ENCODE measurements at regions not wholly inside any gene's neighbourhood (a gene's known extent, or its start where the extent isn't known, plus 50 kb on each side); places are given as distances from the start of the nearest gene placed in this dataset.

- ChIA-PET POLR2A (no interaction called here), CTCF (no interaction called here)
- no peak for DNase-seq (ENCODE audit: extremely low spot score)
- no peak for TF ChIP-seq CTCF (IDR thresholded peaks at IDR 0.05; ENCODE audit: control extremely low read depth, extremely low read depth, low read depth, missing control alignments)
Measured at GRCh38 chr4:11263208-11263607, 165.5 kb downstream of the HS3ST1 start.

- no peak for DNase-seq (ENCODE audit: extremely low spot score)
- no peak for TF ChIP-seq CTCF (IDR thresholded peaks at IDR 0.05; ENCODE audit: control extremely low read depth, extremely low read depth, low read depth, missing control alignments)
- CTCF ChIA-PET = interaction anchor here (1.0 kb wide), 1 partner anchor 9 kb away, joined by 3 read pairs; no protein-coding TSS in a partner anchor
Measured at GRCh38 chr4:11261066-11261850, 167.4 kb downstream of the HS3ST1 start.

GRCh38 chr4:11259837-11260236, 168.9 kb downstream of the HS3ST1 start:
- ChIA-PET CTCF (interaction anchor here (0.8 kb wide), 1 partner anchor 25 kb away, joined by 3 read pairs; no protein-coding TSS in a partner anchor), POLR2A (no interaction called here)
- TF ChIP-seq CTCF (IDR thresholded peaks at IDR 0.05; ENCODE audit: control extremely low read depth, extremely low read depth, low read depth, missing control alignments) = no peak
- no peak for DNase-seq (ENCODE audit: extremely low spot score)

More at GRCh38 chr4:11261066-11261850, 167.4 kb downstream of the HS3ST1 start:
- POLR2A ChIA-PET = no interaction called here

- POLR2A ChIA-PET = no interaction called here
- no peak for TF ChIP-seq CTCF (IDR thresholded peaks at IDR 0.05; ENCODE audit: control extremely low read depth, extremely low read depth, low read depth, missing control alignments)
- CTCF ChIA-PET = no interaction called here
- no peak for DNase-seq (ENCODE audit: extremely low spot score)
Measured at GRCh38 chr4:11252149-11252548, 176.5 kb downstream of the HS3ST1 start.

- no peak for TF ChIP-seq CTCF (IDR thresholded peaks at IDR 0.05; ENCODE audit: control extremely low read depth, extremely low read depth, low read depth, missing control alignments)
- POLR2A ChIA-PET = no interaction called here
- no peak for DNase-seq (ENCODE audit: extremely low spot score)
- CTCF ChIA-PET = no interaction called here
Measured at GRCh38 chr4:11250510-11250909, 178.2 kb downstream of the HS3ST1 start.

GRCh38 chr4:11232015-11232414, 196.7 kb downstream of the HS3ST1 start:
- ChIA-PET POLR2A (no interaction called here), CTCF (interaction anchor here (1.4 kb wide), 1 partner anchor 12 kb away, joined by 3 read pairs; no protein-coding TSS in a partner anchor)
- TF ChIP-seq CTCF (IDR thresholded peaks at IDR 0.05; ENCODE audit: control extremely low read depth, extremely low read depth, low read depth, missing control alignments) = no peak
- DNase-seq (ENCODE audit: extremely low spot score) = no peak
